ENCODE measurements at regions not wholly inside any gene's neighbourhood (a gene's known extent, or its start where the extent isn't known, plus 50 kb on each side); places are given as distances from the start of the nearest gene placed in this dataset.

- Histone ChIP-seq H3K27ac (no peak overlapping the region), H3K36me3 (no peaks in the 10 kb centered on the region), H3K9me3 (peaks cover 0 to 4% of the 10 kb centered on the region in 2 donors), H3K4me1 (no peaks in the 10 kb centered on the region), H3K4me3 (no peak overlapping the region), H3K27me3 (no peaks in the 10 kb centered on the region)
- no peak for DNase-seq (ENCODE audit: low spot score in 2 of 2)
- TF ChIP-seq POLR2AphosphoS5 (IDR thresholded peaks at IDR 0.05) = no peak
- TF ChIP-seq, protein P1, sequence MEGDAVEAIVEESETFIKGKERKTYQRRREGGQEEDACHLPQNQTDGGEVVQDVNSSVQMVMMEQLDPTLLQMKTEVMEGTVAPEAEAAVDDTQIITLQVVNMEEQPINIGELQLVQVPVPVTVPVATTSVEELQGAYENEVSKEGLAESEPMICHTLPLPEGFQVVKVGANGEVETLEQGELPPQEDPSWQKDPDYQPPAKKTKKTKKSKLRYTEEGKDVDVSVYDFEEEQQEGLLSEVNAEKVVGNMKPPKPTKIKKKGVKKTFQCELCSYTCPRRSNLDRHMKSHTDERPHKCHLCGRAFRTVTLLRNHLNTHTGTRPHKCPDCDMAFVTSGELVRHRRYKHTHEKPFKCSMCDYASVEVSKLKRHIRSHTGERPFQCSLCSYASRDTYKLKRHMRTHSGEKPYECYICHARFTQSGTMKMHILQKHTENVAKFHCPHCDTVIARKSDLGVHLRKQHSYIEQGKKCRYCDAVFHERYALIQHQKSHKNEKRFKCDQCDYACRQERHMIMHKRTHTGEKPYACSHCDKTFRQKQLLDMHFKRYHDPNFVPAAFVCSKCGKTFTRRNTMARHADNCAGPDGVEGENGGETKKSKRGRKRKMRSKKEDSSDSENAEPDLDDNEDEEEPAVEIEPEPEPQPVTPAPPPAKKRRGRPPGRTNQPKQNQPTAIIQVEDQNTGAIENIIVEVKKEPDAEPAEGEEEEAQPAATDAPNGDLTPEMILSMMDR (IDR thresholded peaks at IDR 0.05) = no peak
- TF ChIP-seq POLR2A (IDR thresholded peaks at IDR 0.05) = no peak
- intact Hi-C loops (cut with DNase I; ENCODE audit: low total_unique reads) = no loop called here
Observed at GRCh38 chrX:943035-943434, 269.4 kb downstream of the CRLF2 start.

DNA sequence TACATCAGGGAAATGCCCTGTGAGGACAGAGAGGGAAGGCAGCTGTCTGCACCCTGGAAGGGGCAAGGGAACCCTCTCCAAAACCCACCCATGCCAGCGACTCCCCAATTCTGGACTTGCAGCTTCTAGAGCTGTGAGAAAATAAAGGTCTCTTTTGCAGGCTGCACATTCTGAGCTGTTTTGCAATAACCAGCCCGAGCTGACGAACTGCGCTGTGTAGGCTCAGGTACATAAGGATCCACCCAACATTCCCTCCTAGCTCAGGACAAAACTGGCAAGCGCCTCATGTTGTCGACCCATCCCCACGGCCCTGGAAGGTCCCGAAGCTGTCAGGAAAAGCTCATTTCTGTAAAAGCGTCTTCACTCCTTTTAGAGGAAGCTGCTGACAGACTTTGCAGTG is 271.8 kb downstream of the CRLF2 start:
- DNase-seq (ENCODE audit: low spot score in 2 of 2) = no peak
- Histone ChIP-seq H3K27me3 (no peaks in the 10 kb centered on the region), H3K4me1 (no peaks in the 10 kb centered on the region), H3K9me3 (no peaks in the 10 kb centered on the region), H3K27ac (no peak overlapping the region), H3K4me3 (no peak overlapping the region), H3K36me3 (no peaks in the 10 kb centered on the region)
- intact Hi-C loops (cut with DNase I; ENCODE audit: low total_unique reads) = no loop called here
- no peak for TF ChIP-seq POLR2A (IDR thresholded peaks at IDR 0.05)
- TF ChIP-seq, protein P1 (IDR thresholded peaks at IDR 0.05) = no peak
- no peak for TF ChIP-seq POLR2AphosphoS5 (IDR thresholded peaks at IDR 0.05)

DNA sequence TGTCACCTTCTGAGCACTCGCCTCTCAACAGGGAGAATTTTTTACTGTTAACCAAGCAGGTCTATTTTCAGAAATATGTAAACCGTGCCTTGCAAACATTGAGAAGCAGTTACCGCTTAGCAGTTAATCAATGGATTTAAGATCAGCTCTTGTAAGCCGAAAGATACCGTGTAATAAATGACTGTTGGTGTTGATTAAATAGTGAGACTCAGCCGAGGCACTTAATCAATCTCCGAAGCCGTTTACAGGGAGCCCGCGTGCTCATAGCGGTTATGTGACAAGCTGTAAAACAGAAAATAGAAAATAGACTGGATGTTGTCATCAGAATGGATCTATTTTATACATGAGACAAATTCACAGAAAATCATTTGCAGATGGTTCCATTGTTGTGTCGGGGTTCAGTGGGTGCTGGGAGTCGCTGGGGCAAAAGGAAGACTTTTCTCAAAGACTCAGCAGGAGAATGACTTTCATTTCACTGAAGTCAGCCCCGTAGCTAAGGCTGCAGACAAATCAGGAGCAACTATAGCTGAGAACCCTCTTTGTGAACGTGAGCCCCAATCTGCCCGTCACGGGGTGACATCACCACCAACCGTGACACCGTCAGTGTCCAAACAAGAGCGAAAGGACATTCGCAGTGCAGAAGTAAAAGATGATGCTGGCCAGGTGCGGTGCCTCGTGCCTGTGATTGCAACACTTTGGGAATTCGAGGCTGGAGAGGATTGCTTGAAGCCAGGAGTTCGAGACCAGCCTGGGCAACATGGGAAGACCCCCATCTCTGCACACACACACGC is 275.3 kb downstream of the CRLF2 start:
- no peak for DNase-seq (ENCODE audit: low spot score in 2 of 2)
- Histone ChIP-seq H3K27me3 (no peaks in the 10 kb centered on the region), H3K4me3 (no peak overlapping the region), H3K9me3 (no peaks in the 10 kb centered on the region), H3K27ac (no peak overlapping the region), H3K4me1 (no peaks in the 10 kb centered on the region), H3K36me3 (no peaks in the 10 kb centered on the region)
- TF ChIP-seq POLR2A (IDR thresholded peaks at IDR 0.05) (no peak), POLR2AphosphoS5 (IDR thresholded peaks at IDR 0.05) (no peak)
- TF ChIP-seq, protein P1 (IDR thresholded peaks at IDR 0.05) = no peak
- intact Hi-C loops (cut with DNase I; ENCODE audit: low total_unique reads) = no loop called here

DNA sequence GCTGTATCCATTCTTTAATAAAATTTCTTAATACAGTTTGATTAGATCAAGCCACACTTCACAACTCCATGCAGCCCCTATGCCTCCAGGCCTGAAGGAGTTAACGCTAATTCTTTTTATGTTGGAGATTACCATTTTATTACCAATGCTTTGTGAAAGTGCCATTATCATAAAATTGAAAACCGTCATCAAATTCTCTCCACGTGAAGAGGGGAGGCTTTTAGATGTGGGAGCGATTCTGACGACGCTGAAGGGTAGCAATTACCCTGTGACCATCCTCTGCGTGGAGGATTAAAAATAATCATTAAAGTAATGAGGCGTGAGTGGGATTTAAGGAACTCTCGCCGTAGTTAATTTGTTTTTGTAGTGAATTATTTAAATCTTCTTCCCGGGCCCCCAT is 278.8 kb downstream of the CRLF2 start:
- no peaks in the 10 kb centered on the region for H3K36me3 ChIP-seq
- H3K4me3 ChIP-seq = no peak overlapping the region
- H3K27ac ChIP-seq = no peak overlapping the region
- H3K9me3 ChIP-seq = no peaks in the 10 kb centered on the region
- intact Hi-C loops (cut with DNase I; ENCODE audit: low total_unique reads) = no loop called here
- no peaks in the 10 kb centered on the region for H3K4me1 ChIP-seq
- H3K27me3 ChIP-seq = no peaks in the 10 kb centered on the region
- no peak for DNase-seq (ENCODE audit: low spot score in 2 of 2)
- TF ChIP-seq POLR2A (IDR thresholded peaks at IDR 0.05) (no peak), POLR2AphosphoS5 (IDR thresholded peaks at IDR 0.05) (no peak)
- TF ChIP-seq, protein P1 (IDR thresholded peaks at IDR 0.05) = no peak

DNA sequence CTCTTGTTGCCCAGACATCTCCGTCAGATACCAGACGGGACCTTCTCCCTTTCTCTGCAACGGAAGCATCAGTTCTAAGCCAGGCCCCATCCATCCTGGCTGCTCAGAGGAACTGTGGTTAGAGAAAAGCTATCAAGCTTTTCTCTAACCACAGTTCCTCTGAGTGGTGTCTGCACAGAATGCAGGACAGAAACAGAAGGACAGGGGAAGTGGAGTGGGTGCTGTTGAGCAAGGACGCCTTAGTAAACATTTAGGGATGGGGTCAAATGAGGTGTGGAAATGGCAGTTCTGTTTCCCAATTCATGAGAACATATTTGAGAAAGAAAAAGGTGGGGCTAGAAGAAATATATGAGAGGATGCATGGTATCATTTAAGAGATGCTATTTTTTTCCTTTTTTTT is 283.8 kb downstream of the CRLF2 start:
- intact Hi-C loops (cut with DNase I; ENCODE audit: low total_unique reads) = no loop called here
- H3K27ac ChIP-seq = no peak overlapping the region
- no peak for DNase-seq (ENCODE audit: low spot score in 2 of 2)

More for the DNA sequence above, 283.8 kb downstream of the CRLF2 start:
- Histone ChIP-seq H3K27me3 (no peaks in the 10 kb centered on the region), H3K4me1 (no peaks in the 10 kb centered on the region), H3K9me3 (peaks cover 0 to 7% of the 10 kb centered on the region in 2 donors), H3K36me3 (no peaks in the 10 kb centered on the region), H3K4me3 (no peak overlapping the region)
- TF ChIP-seq, protein P1 (IDR thresholded peaks at IDR 0.05) = no peak
- TF ChIP-seq POLR2AphosphoS5 (IDR thresholded peaks at IDR 0.05) = no peak
- no peak for TF ChIP-seq POLR2A (IDR thresholded peaks at IDR 0.05)

All from breast epithelium (tissue), 4 donors.